SK-N-SH (cell line): ENCODE measurements at regions not wholly inside any gene's neighbourhood (a gene's known extent, or its start where the extent isn't known, plus 50 kb on each side); places are given as distances from the start of the nearest gene placed in this dataset.

ENCODE experiments used
- POLR2AphosphoS5 ChIP-seq: IDR thresholded peaks from 2 replicates; pipeline ENCODE4 v1.6.1; 2012; ENCODE audit warnings: low read depth, low read length
- RAD21 ChIP-seq: IDR thresholded peaks from 2 replicates; pipeline ENCODE4 v1.6.1; 2012; ENCODE audit warnings: mild to moderate bottlenecking, low read length
- SMC3 ChIP-seq: IDR thresholded peaks from 2 replicates; pipeline ENCODE4 v1.6.1; 2012; ENCODE audit warnings: low read depth, low read length, improper control_type of control experiment
- TF ChIP-seq, protein P1 (sequence below): fragments of 200-600 bp; sonication (generic); IDR thresholded peaks from 2 replicates; pipeline ENCODE4 v1.6.1; 2017; ENCODE audit warnings: antibody characterized with exemption, mild to moderate bottlenecking, moderate library complexity
- TF ChIP-seq, protein P2 (sequence below): IDR thresholded peaks from 2 replicates; pipeline ENCODE4 v1.4.0; 2012; ENCODE audit warnings: low read depth

DNA sequence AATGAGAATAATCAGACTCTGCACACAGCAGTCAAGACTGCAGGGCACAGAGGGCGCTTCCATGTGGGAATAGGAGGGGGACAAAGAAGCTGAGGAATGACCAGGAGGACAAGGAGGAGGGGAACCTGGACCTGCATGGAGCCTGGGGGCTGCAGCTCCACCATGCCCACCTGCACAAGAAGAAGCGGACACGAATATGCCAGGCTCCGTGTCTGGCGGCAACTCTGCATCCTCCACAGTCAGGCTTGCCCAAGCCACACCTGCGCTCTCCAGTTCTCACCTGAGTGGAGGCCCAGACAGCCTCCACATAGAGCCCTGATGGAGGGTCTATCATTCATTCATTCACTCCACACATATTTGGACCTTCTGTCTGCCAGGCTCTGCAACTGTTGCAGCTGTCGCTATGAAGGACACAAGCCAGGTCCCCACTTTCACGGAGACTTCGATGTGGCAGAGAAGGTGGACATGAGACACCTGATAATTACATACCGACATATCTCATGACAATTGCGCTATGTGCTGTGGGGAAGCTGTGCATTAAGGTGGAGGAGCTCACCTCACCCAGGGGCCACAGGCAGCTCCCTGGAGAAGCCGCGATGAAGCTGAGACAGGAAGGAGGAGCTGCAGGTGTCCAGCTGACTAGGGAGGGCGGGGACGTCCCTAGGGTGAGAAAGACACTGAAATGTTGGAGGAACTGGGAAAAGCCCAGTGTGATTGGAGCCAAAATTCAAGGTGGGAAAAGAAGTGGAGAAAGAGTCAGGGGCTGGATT lies 159.2 kb downstream of the INHBB start:
- TF ChIP-seq RAD21 (no peak), POLR2AphosphoS5 (no peak), SMC3 (no peak)
- TF ChIP-seq, protein P1, sequence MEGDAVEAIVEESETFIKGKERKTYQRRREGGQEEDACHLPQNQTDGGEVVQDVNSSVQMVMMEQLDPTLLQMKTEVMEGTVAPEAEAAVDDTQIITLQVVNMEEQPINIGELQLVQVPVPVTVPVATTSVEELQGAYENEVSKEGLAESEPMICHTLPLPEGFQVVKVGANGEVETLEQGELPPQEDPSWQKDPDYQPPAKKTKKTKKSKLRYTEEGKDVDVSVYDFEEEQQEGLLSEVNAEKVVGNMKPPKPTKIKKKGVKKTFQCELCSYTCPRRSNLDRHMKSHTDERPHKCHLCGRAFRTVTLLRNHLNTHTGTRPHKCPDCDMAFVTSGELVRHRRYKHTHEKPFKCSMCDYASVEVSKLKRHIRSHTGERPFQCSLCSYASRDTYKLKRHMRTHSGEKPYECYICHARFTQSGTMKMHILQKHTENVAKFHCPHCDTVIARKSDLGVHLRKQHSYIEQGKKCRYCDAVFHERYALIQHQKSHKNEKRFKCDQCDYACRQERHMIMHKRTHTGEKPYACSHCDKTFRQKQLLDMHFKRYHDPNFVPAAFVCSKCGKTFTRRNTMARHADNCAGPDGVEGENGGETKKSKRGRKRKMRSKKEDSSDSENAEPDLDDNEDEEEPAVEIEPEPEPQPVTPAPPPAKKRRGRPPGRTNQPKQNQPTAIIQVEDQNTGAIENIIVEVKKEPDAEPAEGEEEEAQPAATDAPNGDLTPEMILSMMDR: no peak
- TF ChIP-seq, protein P2, sequence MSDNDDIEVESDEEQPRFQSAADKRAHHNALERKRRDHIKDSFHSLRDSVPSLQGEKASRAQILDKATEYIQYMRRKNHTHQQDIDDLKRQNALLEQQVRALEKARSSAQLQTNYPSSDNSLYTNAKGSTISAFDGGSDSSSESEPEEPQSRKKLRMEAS: no peak
